ENCODE measurements at regions not wholly inside any gene's neighbourhood (a gene's known extent, or its start where the extent isn't known, plus 50 kb on each side); places are given as distances from the start of the nearest gene placed in this dataset.

GRCh38 chr10:9052767-9053166, 998.3 kb downstream of the GATA3 start:
- ChIA-PET POLR2A (no interaction called here), CTCF (interaction anchor here (1.1 kb wide), 1 partner anchor 14 kb away, joined by 3 read pairs; no protein-coding TSS in a partner anchor)
- Histone ChIP-seq H3K4me3 (replicated peaks in 1 of 3; ENCODE audit: insufficient read depth in 1 of 3, low read depth in 1 of 3, low read length in 3 of 3) (no peak overlapping the region), H3K9ac (replicated peaks; ENCODE audit: extremely low read depth, insufficient read depth, low read length) (no peak overlapping the region), H3K27me3 (ENCODE audit: control insufficient read depth in 2 of 2, insufficient read depth in 2 of 2, low read length in 2 of 2) (no peaks in the 10 kb centered on the region), H3K4me1 (ENCODE audit: control insufficient read depth, extremely low read depth, insufficient read depth, low read length) (no peaks in the 10 kb centered on the region), H3K36me3 (ENCODE audit: control insufficient read depth in 2 of 2, extremely low read depth in 1 of 2, insufficient read depth in 2 of 2, low read length in 2 of 2) (no peaks in the 10 kb centered on the region), H3K9me3 (replicated peaks; ENCODE audit: control insufficient read depth, insufficient read depth, low read length) (no peaks in the 10 kb centered on the region), H3K4me2 (ENCODE audit: insufficient read depth, low read length) (no peak overlapping the region), H3K79me2 (ENCODE audit: control insufficient read depth, insufficient read depth, low read length) (no peaks in the 10 kb centered on the region), H3K9me1 (replicated peaks; ENCODE audit: control insufficient read depth, extremely low read depth, insufficient read depth, low read length) (no peaks in the 10 kb centered on the region), H4K20me1 (replicated peaks; ENCODE audit: control insufficient read depth, extremely low read depth, insufficient read depth, low read length) (no peaks in the 10 kb centered on the region), H3K27ac (ENCODE audit: insufficient read depth, low read depth, low read length) (no peak overlapping the region), H2AFZ (ENCODE audit: low read depth, low read length) (no peak overlapping the region)
- FAIRE-seq (no peak), DNase-seq (ENCODE audit: low read depth, low spot score) (no peak)
- dilution Hi-C loops (cut with MboI; ENCODE audit: extremely low pct_ligation_motif_present, low sequenced_read_pairs): no loop called here
- intact Hi-C loops (cut with micrococcal nuclease): no loop called here
- TF ChIP-seq GATA2 (IDR thresholded peaks at IDR 0.05; ENCODE audit: insufficient read depth, insufficient read length, low read depth, low read length) (no peak), FOS (IDR thresholded peaks at IDR 0.05; ENCODE audit: borderline replicate concordance, insufficient read depth, low read length) (no peak), EZH2 (IDR thresholded peaks at IDR 0.05; ENCODE audit: borderline replicate concordance, low read depth, low read length, severe bottlenecking) (no peak), MYC (IDR thresholded peaks at IDR 0.05; ENCODE audit: low read depth, low read length) (no peak), POLR2A (IDR thresholded peaks at IDR 0.05; ENCODE audit: low read depth, low read length) (no peak), CTCF (IDR thresholded peaks at IDR 0.05; ENCODE audit: extremely low read depth in 1 of 2, insufficient read depth in 1 of 2, low read depth in 1 of 2, low read length in 2 of 2) (no peak), POLR2AphosphoS5 (IDR thresholded peaks at IDR 0.05; ENCODE audit: insufficient read depth, low read depth, low read length) (no peak), JUN (IDR thresholded peaks at IDR 0.05; ENCODE audit: borderline replicate concordance, insufficient read depth, insufficient read length, low read depth) (no peak), MAX (IDR thresholded peaks at IDR 0.05; ENCODE audit: insufficient read depth, insufficient read length) (no peak)
- BruUV-seq (replicated peaks): no TSS peak

All from endothelial cell of umbilical vein (primary cell).